NOMO-1 treated with DMSO at 0.1 percent for 48 hours (cell line): ENCODE measurements at regions not wholly inside any gene's neighbourhood (a gene's known extent, or its start where the extent isn't known, plus 50 kb on each side); places are given as distances from the start of the nearest gene placed in this dataset.
"Not testable (repeated sequence)": the region's sequence is repeated elsewhere in the genome, so short reads cannot be mapped to it uniquely, and the experiment has no call there.

ENCODE experiments used
- DNase-seq: peaks from one replicate; lab custom pipeline; 2025; ENCODE audit not compliant: unreplicated experiment; lab: John Stamatoyannopoulos, UW

GRCh38 chr4:110837896-110838450, 215.1 kb upstream of the PITX2 start:
- no peak for DNase-seq

GRCh38 chr4:110840221-110840654, 217.4 kb upstream of the PITX2 start:
- no peak for DNase-seq

GRCh38 chr4:110848787-110849186, 225.9 kb upstream of the PITX2 start:
- DNase-seq: no peak

GRCh38 chr4:110849461-110849860, 226.6 kb upstream of the PITX2 start:
- no peak for DNase-seq

- no peak for DNase-seq
Observed at GRCh38 chr4:110850461-110851442, 227.9 kb upstream of the PITX2 start.

GRCh38 chr4:110851989-110852388, 229.1 kb upstream of the PITX2 start:
- no peak for DNase-seq

GRCh38 chr4:110852793-110853192, 229.9 kb upstream of the PITX2 start:
- no peak for DNase-seq

GRCh38 chr4:110853242-110853641, 230.4 kb upstream of the PITX2 start:
- DNase-seq: no peak

GRCh38 chr4:110854021-110854678, 231.3 kb upstream of the PITX2 start:
- DNase-seq: no peak

GRCh38 chr4:110860125-110860524, 237.2 kb upstream of the PITX2 start:
- no peak for DNase-seq

GRCh38 chr4:110860901-110861300, 238.0 kb upstream of the PITX2 start:
- no peak for DNase-seq

GRCh38 chr4:110865611-110866259, 242.9 kb upstream of the PITX2 start:
- no peak for DNase-seq

- peak; percentile 18 for DNase-seq
Observed at GRCh38 chr4:110867251-110867960, 244.5 kb upstream of the PITX2 start.

- no peak for DNase-seq
Observed at GRCh38 chr4:110867981-110868720, 245.3 kb upstream of the PITX2 start.

GRCh38 chr4:110869114-110869513, 246.2 kb upstream of the PITX2 start:
- no peak for DNase-seq

GRCh38 chr4:110869862-110870572, 247.1 kb upstream of the PITX2 start:
- peak; percentile 75 for DNase-seq

GRCh38 chr4:110876214-110876613, 253.3 kb upstream of the PITX2 start:
- DNase-seq: not testable (repeated sequence)

GRCh38 chr4:110876866-110877265, 254.0 kb upstream of the PITX2 start:
- DNase-seq: no peak

- DNase-seq: no peak
Observed at GRCh38 chr4:110877778-110878370, 255.0 kb upstream of the PITX2 start.
